ENCODE measurements at regions not wholly inside any gene's neighbourhood (a gene's known extent, or its start where the extent isn't known, plus 50 kb on each side); places are given as distances from the start of the nearest gene placed in this dataset.

DNA sequence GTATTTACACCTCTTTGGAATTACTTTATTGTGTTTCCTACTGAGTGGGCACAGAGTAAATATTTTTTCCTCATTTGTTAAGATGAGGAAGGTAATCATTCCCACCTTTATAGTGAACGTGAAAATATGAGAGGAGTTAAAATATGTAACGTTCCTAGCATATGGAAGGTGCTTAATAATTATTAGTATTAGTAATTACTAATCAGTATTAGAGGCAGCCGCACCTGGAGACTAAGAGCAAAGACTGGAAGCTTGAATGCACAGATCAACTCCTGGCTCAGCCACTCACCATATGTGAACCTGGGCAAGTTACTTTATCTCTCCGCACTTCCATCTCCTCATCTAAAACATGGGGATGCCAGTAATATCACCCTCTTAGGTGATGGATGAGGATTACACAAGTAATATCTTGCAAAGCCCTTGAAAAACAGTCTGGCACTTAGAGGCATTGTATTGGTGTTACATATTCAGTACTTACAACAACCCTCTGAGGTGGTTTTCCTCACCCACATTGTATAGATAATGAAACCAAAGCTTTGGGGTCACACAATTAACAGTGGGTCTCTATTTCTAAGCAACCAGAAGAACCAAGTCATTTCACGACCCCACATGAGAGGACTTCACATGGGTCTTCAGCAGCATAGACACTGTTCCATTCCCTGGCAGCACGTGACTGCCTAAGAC, 100.3 kb upstream of the KCTD1 start:
- ATAC-seq: no peak
- no peak for TF ChIP-seq ZFP3 (CRISPR knock-in tag; IDR thresholded peaks at IDR 0.05)

DNA sequence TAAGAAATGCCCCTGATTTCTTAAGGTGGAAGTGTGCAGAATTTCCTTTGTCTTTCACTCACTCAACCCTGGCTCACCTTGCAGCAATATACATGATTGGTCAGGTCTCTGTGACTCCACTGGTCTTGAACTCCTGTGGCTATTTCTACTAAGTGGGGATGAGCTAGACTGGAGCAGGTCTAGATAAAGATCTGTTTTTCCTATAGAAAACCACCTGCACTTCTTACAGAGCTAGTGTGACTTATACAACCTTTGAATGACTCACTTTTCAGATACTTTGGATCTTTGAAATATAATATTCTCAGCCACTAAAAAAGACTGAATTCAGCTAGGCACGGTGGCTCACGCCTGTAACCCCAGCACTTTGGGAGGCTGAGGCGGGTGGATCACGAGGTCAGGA, 98.5 kb upstream of the KCTD1 start:
- ATAC-seq: no peak
- no peak for TF ChIP-seq ESRRG (CRISPR knock-in tag; IDR thresholded peaks at IDR 0.05)
- no peak for TF ChIP-seq BACH2 (CRISPR knock-in tag; IDR thresholded peaks at IDR 0.05; ENCODE audit: borderline replicate concordance)
- no peak for TF ChIP-seq CSDC2 (CRISPR knock-in tag; IDR thresholded peaks at IDR 0.05)
- no peak for TF ChIP-seq ARNTL (CRISPR knock-in tag; IDR thresholded peaks at IDR 0.05; ENCODE audit: borderline replicate concordance, low read depth)
- TF ChIP-seq, protein P1, sequence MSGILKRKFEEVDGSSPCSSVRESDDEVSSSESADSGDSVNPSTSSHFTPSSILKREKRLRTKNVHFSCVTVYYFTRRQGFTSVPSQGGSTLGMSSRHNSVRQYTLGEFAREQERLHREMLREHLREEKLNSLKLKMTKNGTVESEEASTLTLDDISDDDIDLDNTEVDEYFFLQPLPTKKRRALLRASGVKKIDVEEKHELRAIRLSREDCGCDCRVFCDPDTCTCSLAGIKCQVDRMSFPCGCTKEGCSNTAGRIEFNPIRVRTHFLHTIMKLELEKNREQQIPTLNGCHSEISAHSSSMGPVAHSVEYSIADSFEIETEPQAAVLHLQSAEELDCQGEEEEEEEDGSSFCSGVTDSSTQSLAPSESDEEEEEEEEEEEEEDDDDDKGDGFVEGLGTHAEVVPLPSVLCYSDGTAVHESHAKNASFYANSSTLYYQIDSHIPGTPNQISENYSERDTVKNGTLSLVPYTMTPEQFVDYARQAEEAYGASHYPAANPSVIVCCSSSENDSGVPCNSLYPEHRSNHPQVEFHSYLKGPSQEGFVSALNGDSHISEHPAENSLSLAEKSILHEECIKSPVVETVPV (CRISPR knock-in tag; IDR thresholded peaks at IDR 0.05): no peak
- no peak for TF ChIP-seq TCF4 (CRISPR knock-in tag; IDR thresholded peaks at IDR 0.05; ENCODE audit: borderline replicate concordance)
- no peak for TF ChIP-seq ZNF8 (CRISPR knock-in tag; IDR thresholded peaks at IDR 0.05)
- TF ChIP-seq GLIS3 (CRISPR knock-in tag; IDR thresholded peaks at IDR 0.05): no peak
- TF ChIP-seq ZNF565 (CRISPR knock-in tag; conservative IDR thresholded peaks at IDR 0.05; ENCODE audit: low read depth): no peak
- no peak for TF ChIP-seq OSR1 (CRISPR knock-in tag; IDR thresholded peaks at IDR 0.05)
- no peak for TF ChIP-seq TOX (CRISPR knock-in tag; IDR thresholded peaks at IDR 0.05; ENCODE audit: borderline replicate concordance)
- TF ChIP-seq, protein P2, sequence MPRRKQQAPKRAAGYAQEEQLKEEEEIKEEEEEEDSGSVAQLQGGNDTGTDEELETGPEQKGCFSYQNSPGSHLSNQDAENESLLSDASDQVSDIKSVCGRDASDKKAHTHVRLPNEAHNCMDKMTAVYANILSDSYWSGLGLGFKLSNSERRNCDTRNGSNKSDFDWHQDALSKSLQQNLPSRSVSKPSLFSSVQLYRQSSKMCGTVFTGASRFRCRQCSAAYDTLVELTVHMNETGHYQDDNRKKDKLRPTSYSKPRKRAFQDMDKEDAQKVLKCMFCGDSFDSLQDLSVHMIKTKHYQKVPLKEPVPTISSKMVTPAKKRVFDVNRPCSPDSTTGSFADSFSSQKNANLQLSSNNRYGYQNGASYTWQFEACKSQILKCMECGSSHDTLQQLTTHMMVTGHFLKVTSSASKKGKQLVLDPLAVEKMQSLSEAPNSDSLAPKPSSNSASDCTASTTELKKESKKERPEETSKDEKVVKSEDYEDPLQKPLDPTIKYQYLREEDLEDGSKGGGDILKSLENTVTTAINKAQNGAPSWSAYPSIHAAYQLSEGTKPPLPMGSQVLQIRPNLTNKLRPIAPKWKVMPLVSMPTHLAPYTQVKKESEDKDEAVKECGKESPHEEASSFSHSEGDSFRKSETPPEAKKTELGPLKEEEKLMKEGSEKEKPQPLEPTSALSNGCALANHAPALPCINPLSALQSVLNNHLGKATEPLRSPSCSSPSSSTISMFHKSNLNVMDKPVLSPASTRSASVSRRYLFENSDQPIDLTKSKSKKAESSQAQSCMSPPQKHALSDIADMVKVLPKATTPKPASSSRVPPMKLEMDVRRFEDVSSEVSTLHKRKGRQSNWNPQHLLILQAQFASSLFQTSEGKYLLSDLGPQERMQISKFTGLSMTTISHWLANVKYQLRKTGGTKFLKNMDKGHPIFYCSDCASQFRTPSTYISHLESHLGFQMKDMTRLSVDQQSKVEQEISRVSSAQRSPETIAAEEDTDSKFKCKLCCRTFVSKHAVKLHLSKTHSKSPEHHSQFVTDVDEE (CRISPR knock-in tag; IDR thresholded peaks at IDR 0.05): no peak
- TF ChIP-seq, protein P3, sequence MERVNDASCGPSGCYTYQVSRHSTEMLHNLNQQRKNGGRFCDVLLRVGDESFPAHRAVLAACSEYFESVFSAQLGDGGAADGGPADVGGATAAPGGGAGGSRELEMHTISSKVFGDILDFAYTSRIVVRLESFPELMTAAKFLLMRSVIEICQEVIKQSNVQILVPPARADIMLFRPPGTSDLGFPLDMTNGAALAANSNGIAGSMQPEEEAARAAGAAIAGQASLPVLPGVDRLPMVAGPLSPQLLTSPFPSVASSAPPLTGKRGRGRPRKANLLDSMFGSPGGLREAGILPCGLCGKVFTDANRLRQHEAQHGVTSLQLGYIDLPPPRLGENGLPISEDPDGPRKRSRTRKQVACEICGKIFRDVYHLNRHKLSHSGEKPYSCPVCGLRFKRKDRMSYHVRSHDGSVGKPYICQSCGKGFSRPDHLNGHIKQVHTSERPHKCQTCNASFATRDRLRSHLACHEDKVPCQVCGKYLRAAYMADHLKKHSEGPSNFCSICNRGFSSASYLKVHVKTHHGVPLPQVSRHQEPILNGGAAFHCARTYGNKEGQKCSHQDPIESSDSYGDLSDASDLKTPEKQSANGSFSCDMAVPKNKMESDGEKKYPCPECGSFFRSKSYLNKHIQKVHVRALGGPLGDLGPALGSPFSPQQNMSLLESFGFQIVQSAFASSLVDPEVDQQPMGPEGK (CRISPR knock-in tag; IDR thresholded peaks at IDR 0.05; ENCODE audit: borderline replicate concordance): no peak
- TF ChIP-seq ISL1 (CRISPR knock-in tag; IDR thresholded peaks at IDR 0.05): no peak
- TF ChIP-seq ZFP30 (CRISPR knock-in tag; IDR thresholded peaks at IDR 0.05): no peak

- no peak for ATAC-seq
Measured at GRCh38 chr18:26642440-26643348, 94.3 kb upstream of the KCTD1 start.

GRCh38 chr18:26640541-26640940, 92.2 kb upstream of the KCTD1 start:
- ATAC-seq: no peak
- TF ChIP-seq TOX (CRISPR knock-in tag; IDR thresholded peaks at IDR 0.05; ENCODE audit: borderline replicate concordance) (no peak), SNAI2 (CRISPR knock-in tag; IDR thresholded peaks at IDR 0.05) (no peak), ISL1 (CRISPR knock-in tag; IDR thresholded peaks at IDR 0.05) (no peak), ZFP30 (CRISPR knock-in tag; IDR thresholded peaks at IDR 0.05) (no peak), CREB5 (CRISPR knock-in tag; IDR thresholded peaks at IDR 0.05; ENCODE audit: low read depth) (no peak), CSDC2 (CRISPR knock-in tag; IDR thresholded peaks at IDR 0.05) (no peak), ARNTL (CRISPR knock-in tag; IDR thresholded peaks at IDR 0.05; ENCODE audit: borderline replicate concordance, low read depth) (no peak)
- TF ChIP-seq, protein P2 (CRISPR knock-in tag; IDR thresholded peaks at IDR 0.05): no peak
- TF ChIP-seq, protein P3 (CRISPR knock-in tag; IDR thresholded peaks at IDR 0.05; ENCODE audit: borderline replicate concordance): no peak

More at GRCh38 chr18:26642440-26643348, 94.3 kb upstream of the KCTD1 start:
- TF ChIP-seq ZFP3 (CRISPR knock-in tag; IDR thresholded peaks at IDR 0.05) (no peak), TOX (CRISPR knock-in tag; IDR thresholded peaks at IDR 0.05; ENCODE audit: borderline replicate concordance) (no peak), CSDC2 (CRISPR knock-in tag; IDR thresholded peaks at IDR 0.05) (no peak), BACH2 (CRISPR knock-in tag; IDR thresholded peaks at IDR 0.05; ENCODE audit: borderline replicate concordance) (no peak), ZFP30 (CRISPR knock-in tag; IDR thresholded peaks at IDR 0.05) (no peak), ZNF8 (CRISPR knock-in tag; IDR thresholded peaks at IDR 0.05) (no peak), ISL1 (CRISPR knock-in tag; IDR thresholded peaks at IDR 0.05) (no peak)
